Suprapubic skin (tissue), 4 donors: ENCODE measurements at regions not wholly inside any gene's neighbourhood (a gene's known extent, or its start where the extent isn't known, plus 50 kb on each side); places are given as distances from the start of the nearest gene placed in this dataset.

Experiments
- DNase-seq, 2 donors: peaks; one replicate each; pipeline ENCODE4 v3.0.0-alpha.2; 2019; ENCODE audit warnings: low spot score in 2 of 2
- H3K27ac ChIP-seq: fragments of 200-600 bp; sonication (generic); one replicate; pipeline ENCODE4 v1.5.1; 2019
- H3K27me3 ChIP-seq: fragments of 200-600 bp; sonication (generic); one replicate; pipeline ENCODE4 v1.5.1; 2019
- H3K36me3 ChIP-seq: fragments of 200-600 bp; sonication (generic); one replicate; pipeline ENCODE4 v1.5.1; 2019
- H3K4me1 ChIP-seq: fragments of 200-600 bp; sonication (generic); one replicate; pipeline ENCODE4 v1.5.1; 2019
- H3K4me3 ChIP-seq: fragments of 200-600 bp; sonication (generic); one replicate; pipeline ENCODE4 v1.5.1; 2019; ENCODE audit warnings: mild to moderate bottlenecking
- H3K9me3 ChIP-seq: fragments of 200-600 bp; sonication (generic); one replicate; pipeline ENCODE4 v1.5.1; 2019
- CTCF ChIP-seq, 2 donors: fragments of 200-600 bp in 1 of 2; fragments of 450-650 bp in 1 of 2; sonication (generic) in 1 of 2; IDR thresholded peaks; one replicate each; pipeline ENCODE4 v1.5.1; 2016 to 2019; ENCODE audit warnings: antibody characterized with exemption in 2 of 2, mild to moderate bottlenecking in 1 of 2, moderate library complexity in 1 of 2
- EP300 ChIP-seq: sonication (generic); formaldehyde crosslinking; IDR thresholded peaks from one replicate; pipeline ENCODE4 v1.6.1; 2017; ENCODE audit warnings: antibody characterized with exemption
- POLR2A ChIP-seq, 2 donors: fragments of 450-650 bp; IDR thresholded peaks; one replicate each; pipeline ENCODE4 v1.6.1; 2017; ENCODE audit warnings: antibody characterized with exemption in 2 of 2, mild to moderate bottlenecking in 2 of 2, moderate library complexity in 2 of 2
- POLR2AphosphoS5 ChIP-seq, 3 donors: sonication (generic); formaldehyde crosslinking; IDR thresholded peaks; one replicate each; pipeline ENCODE4 v1.6.1; 2017; ENCODE audit warnings: antibody characterized with exemption in 3 of 3
- WGBS: methylation state at CpG from one replicate; pipeline ENCODE4 v1.1.5; 2018; 5-methylcytosine and 5-hydroxymethylcytosine counted together

GRCh38 chr1:221462345-221462744 is 279.5 kb downstream of the DUSP10 start:
- Histone ChIP-seq H3K27ac (no peak overlapping the region), H3K4me3 (no peak overlapping the region), H3K27me3 (no peaks in the 10 kb centered on the region), H3K9me3 (no peaks in the 10 kb centered on the region), H3K4me1 (no peaks in the 10 kb centered on the region), H3K36me3 (no peaks in the 10 kb centered on the region)
- no peak for DNase-seq
- TF ChIP-seq POLR2AphosphoS5 (IDR thresholded peaks at IDR 0.05) (no peak), POLR2A (IDR thresholded peaks at IDR 0.05) (no peak), EP300 (no peak), CTCF (IDR thresholded peaks at IDR 0.05) (no peak)
- WGBS: 59% methylated on average over 1 of the region's 1 CpG

GRCh38 chr1:221468546-221468945 is 273.3 kb downstream of the DUSP10 start:
- H3K9me3 ChIP-seq: no peaks in the 10 kb centered on the region
- H3K27ac ChIP-seq: no peak overlapping the region
- no peak overlapping the region for H3K4me3 ChIP-seq
- DNase-seq: no peak
- no peaks in the 10 kb centered on the region for H3K4me1 ChIP-seq
- WGBS: 73% methylated on average over 6 of the region's 6 CpGs
- no peaks in the 10 kb centered on the region for H3K36me3 ChIP-seq
- TF ChIP-seq POLR2AphosphoS5 (IDR thresholded peaks at IDR 0.05): no peak
- no peak for TF ChIP-seq CTCF (IDR thresholded peaks at IDR 0.05)
- TF ChIP-seq EP300: no peak
- TF ChIP-seq POLR2A (IDR thresholded peaks at IDR 0.05): no peak
- no peaks in the 10 kb centered on the region for H3K27me3 ChIP-seq

DNA sequence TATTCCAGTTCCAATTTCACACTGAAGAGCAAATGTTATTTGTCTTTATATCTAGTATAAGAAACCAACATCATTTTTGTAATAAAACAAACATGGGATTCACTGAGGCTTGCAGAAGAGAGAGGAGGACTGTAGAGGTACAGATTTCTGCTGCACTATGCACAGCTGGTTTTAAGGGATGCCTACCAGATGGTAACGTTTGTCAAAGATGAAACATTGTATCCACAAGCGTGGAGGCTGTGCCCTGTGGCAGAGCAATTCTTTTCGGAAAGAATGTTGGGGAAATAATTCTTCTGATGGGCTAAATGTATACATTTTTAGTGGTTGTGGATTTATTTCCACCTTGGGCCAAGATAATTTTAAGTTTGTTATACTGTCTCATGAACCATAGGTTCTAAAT is 272.4 kb downstream of the DUSP10 start:
- H3K4me3 ChIP-seq: no peak overlapping the region
- WGBS: 48% methylated on average over 3 of the region's 3 CpGs
- no peaks in the 10 kb centered on the region for H3K36me3 ChIP-seq
- no peak for DNase-seq
- no peak overlapping the region for H3K27ac ChIP-seq
- no peaks in the 10 kb centered on the region for H3K4me1 ChIP-seq
- no peaks in the 10 kb centered on the region for H3K9me3 ChIP-seq
- no peak for TF ChIP-seq POLR2A (IDR thresholded peaks at IDR 0.05)
- TF ChIP-seq CTCF (IDR thresholded peaks at IDR 0.05): no peak
- no peak for TF ChIP-seq EP300
- no peak for TF ChIP-seq POLR2AphosphoS5 (IDR thresholded peaks at IDR 0.05)
- no peaks in the 10 kb centered on the region for H3K27me3 ChIP-seq

DNA sequence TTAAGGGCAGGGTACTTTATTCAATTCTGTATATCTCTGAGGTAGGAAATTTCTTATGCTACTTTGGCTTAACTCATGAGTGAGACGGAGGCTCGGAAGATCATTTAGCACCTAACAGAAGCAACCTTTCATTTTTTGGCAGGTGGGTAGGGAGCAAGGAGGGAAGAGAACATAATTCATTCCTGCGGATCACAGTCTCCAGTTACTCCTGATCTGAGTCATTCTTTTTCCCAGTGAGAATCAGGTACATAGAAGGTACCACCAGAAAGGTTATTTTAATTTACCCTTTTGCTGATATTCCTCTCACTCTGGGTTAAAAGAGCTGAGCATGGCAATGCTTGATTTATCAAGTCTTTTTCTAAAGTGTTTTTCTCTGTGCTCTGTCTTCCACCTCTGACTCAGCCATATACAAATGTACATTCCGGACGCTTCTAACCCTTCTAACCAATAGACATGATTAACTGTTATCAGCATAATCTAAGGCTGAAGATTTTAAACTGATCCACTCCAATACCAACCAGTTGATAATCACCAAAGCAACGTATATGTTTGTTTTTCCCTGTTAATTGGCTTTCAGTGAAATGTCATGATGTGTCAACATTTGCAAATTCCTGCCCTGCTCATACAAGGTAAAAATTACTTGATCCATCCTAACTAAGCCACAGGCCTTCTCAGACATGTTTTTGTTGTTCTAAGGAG is 271.7 kb downstream of the DUSP10 start:
- H3K36me3 ChIP-seq: no peaks in the 10 kb centered on the region
- H3K4me1 ChIP-seq: no peaks in the 10 kb centered on the region
- no peaks in the 10 kb centered on the region for H3K9me3 ChIP-seq
- DNase-seq: no peak
- no peak for TF ChIP-seq EP300
- TF ChIP-seq POLR2AphosphoS5 (IDR thresholded peaks at IDR 0.05): no peak
- TF ChIP-seq POLR2A (IDR thresholded peaks at IDR 0.05): no peak
- no peak for TF ChIP-seq CTCF (IDR thresholded peaks at IDR 0.05)
- H3K27me3 ChIP-seq: no peaks in the 10 kb centered on the region
- H3K4me3 ChIP-seq: no peak overlapping the region
- 48% methylated on average over 6 of the region's 6 CpGs for WGBS
- no peak overlapping the region for H3K27ac ChIP-seq

- Histone ChIP-seq H3K4me3 (no peak overlapping the region), H3K27me3 (no peaks in the 10 kb centered on the region), H3K27ac (no peak overlapping the region), H3K9me3 (no peaks in the 10 kb centered on the region), H3K4me1 (peaks cover 5% of the 10 kb centered on the region), H3K36me3 (no peaks in the 10 kb centered on the region)
- TF ChIP-seq POLR2A (IDR thresholded peaks at IDR 0.05) (no peak), CTCF (IDR thresholded peaks at IDR 0.05) (no peak), EP300 (no peak), POLR2AphosphoS5 (IDR thresholded peaks at IDR 0.05) (no peak)
- 71% methylated on average over 8 of the region's 8 CpGs for WGBS
- DNase-seq: no peak
These were observed 268.5 kb downstream of the DUSP10 start for GRCh38 chr1:221473411-221473810.
